Fibroblast of skin of left quadriceps (primary cell): ENCODE measurements at regions not wholly inside any gene's neighbourhood (a gene's known extent, or its start where the extent isn't known, plus 50 kb on each side); places are given as distances from the start of the nearest gene placed in this dataset.
A peak's percentile ranks its signal among the peaks of the same experiment; 100 is the strongest.

Source experiments
- DNase-seq, 2 experiments: peaks; one replicate each; pipeline ENCODE4 v3.0.0-alpha.2; 2013; ENCODE audit warnings: low read depth in 2 of 2

- DNase-seq, result no peak
These were observed 182.4 kb upstream of the ADGRL2 start for GRCh38 chr1:81618376-81618775.

GRCh38 chr1:81617308-81617967 is 183.3 kb upstream of the ADGRL2 start:
- peak; percentile 3 to 4 for DNase-seq

GRCh38 chr1:81613803-81614202 is 186.9 kb upstream of the ADGRL2 start:
- DNase-seq, result no peak

GRCh38 chr1:81607924-81608323 is 192.8 kb upstream of the ADGRL2 start:
- no peak for DNase-seq

- no peak for DNase-seq
These were observed 193.6 kb upstream of the ADGRL2 start for GRCh38 chr1:81607086-81607485.

GRCh38 chr1:81606656-81607055 is 194.1 kb upstream of the ADGRL2 start:
- no peak for DNase-seq

GRCh38 chr1:81605023-81605422 is 195.7 kb upstream of the ADGRL2 start:
- DNase-seq, result no peak

GRCh38 chr1:81600878-81601622 is 199.7 kb upstream of the ADGRL2 start:
- no peak for DNase-seq

GRCh38 chr1:81600363-81600762 is 200.4 kb upstream of the ADGRL2 start:
- no peak for DNase-seq

GRCh38 chr1:81598623-81599022 is 202.1 kb upstream of the ADGRL2 start:
- no peak for DNase-seq

- DNase-seq, result no peak
These were observed 202.9 kb upstream of the ADGRL2 start for GRCh38 chr1:81597720-81598426.

GRCh38 chr1:81596341-81596740 is 204.4 kb upstream of the ADGRL2 start:
- DNase-seq, result no peak

GRCh38 chr1:81594206-81594605 is 206.5 kb upstream of the ADGRL2 start:
- no peak for DNase-seq

GRCh38 chr1:81592233-81592632 is 208.5 kb upstream of the ADGRL2 start:
- no peak for DNase-seq

- DNase-seq, result no peak
These were observed 210.6 kb upstream of the ADGRL2 start for GRCh38 chr1:81590171-81590570.

- DNase-seq, result no peak
These were observed 212.6 kb upstream of the ADGRL2 start for GRCh38 chr1:81588149-81588548.

- DNase-seq, result no peak
These were observed 213.3 kb upstream of the ADGRL2 start for GRCh38 chr1:81587426-81587825.

- DNase-seq, result no peak
These were observed 215.4 kb upstream of the ADGRL2 start for GRCh38 chr1:81585371-81585770.

GRCh38 chr1:81584398-81584797 is 216.3 kb upstream of the ADGRL2 start:
- DNase-seq, result no peak

- no peak for DNase-seq
These were observed 216.9 kb upstream of the ADGRL2 start for GRCh38 chr1:81583878-81584277.

GRCh38 chr1:81582467-81582986 is 218.2 kb upstream of the ADGRL2 start:
- no peak for DNase-seq

GRCh38 chr1:81578867-81579266 is 221.9 kb upstream of the ADGRL2 start:
- DNase-seq, result no peak
